HepG2 (cell line): ENCODE measurements at regions not wholly inside any gene's neighbourhood (a gene's known extent, or its start where the extent isn't known, plus 50 kb on each side); places are given as distances from the start of the nearest gene placed in this dataset.

Source experiments
- ATAC-seq: fragments of 200-7000 bp; cut with Tn5 transposase; 3 replicates; pipeline ENCODE4 v1.9.1; 2020; ENCODE audit warnings: mild to moderate bottlenecking, moderate library complexity
- BruUV-seq: library from RNA; stranded (reverse); fragments of 400-500 nt; replicated peaks from 2 replicates; lab custom pipeline; 2021; lab: Mats Ljungman, UMichigan
- CTCF ChIA-PET: fragments of 300-600 bp; formaldehyde crosslinking; extraction: SDS; loops from one replicate; lab custom pipeline; 2021; ENCODE audit warnings: low total read pairs, inconsistent platforms, low intra/inter-chr PET ratio; lab: Yijun Ruan, JAX
- POLR2A ChIA-PET: fragments of 350-600 bp; sonication (Branson Sonifier 250); formaldehyde crosslinking; loops from one replicate; lab custom pipeline; 2020; ENCODE audit warnings: antibody characterized with exemption, inconsistent platforms; lab: Yijun Ruan, JAX
- DNase-seq: peaks from one replicate; pipeline ENCODE4 v3.0.0-alpha.2; 2015; ENCODE audit warnings: low spot score
- FAIRE-seq: peaks from 3 replicates; lab custom pipeline; 2011; peaks lifted over from hg19 to GRCh38; lab: Jason Lieb, UNC
- H2AFZ ChIP-seq: one replicate; pipeline ENCODE4 v1.6.1; 2011; ENCODE audit warnings: low read length, inconsistent platforms
- H3K27ac ChIP-seq: fragments of 300-600 bp; 3 replicates; pipeline ENCODE4 v1.8.0; 2011; ENCODE audit warnings: mixed run types, mild to moderate bottlenecking, mixed read lengths, low read length, inconsistent platforms; ENCODE audit not compliant: insufficient read depth; ENCODE audit errors: extremely low read length
- H3K27me3 ChIP-seq, 2 experiments: fragments of 200-600 bp in 1 of 2; 2 replicates in 1 of 2; 3 replicates in 1 of 2; pipeline versions ENCODE4 v1.6.0 to v1.8.0; 2011; ENCODE audit warnings: low read length in 2 of 2, mild to moderate bottlenecking in 2 of 2, moderate library complexity in 2 of 2, inconsistent platforms in 1 of 2; ENCODE audit not compliant: insufficient read depth in 2 of 2, control insufficient read depth in 1 of 2
- H3K36me3 ChIP-seq, 2 experiments: fragments of 200-600 bp in 1 of 2; replicated peaks in 1 of 2; 2 replicates in 1 of 2; 3 replicates in 1 of 2; pipeline versions ENCODE4 v1.5.1 to v1.8.0; 2011; ENCODE audit warnings: low read length in 2 of 2, inconsistent platforms in 1 of 2; ENCODE audit not compliant: insufficient read depth in 2 of 2, control insufficient read depth in 1 of 2
- H3K4me1 ChIP-seq: 2 replicates; pipeline ENCODE4 v1.5.1; 2012; ENCODE audit warnings: low read length, inconsistent platforms; ENCODE audit not compliant: insufficient read depth
- H3K4me2 ChIP-seq: 2 replicates; pipeline ENCODE4 v1.6.0; 2011; ENCODE audit warnings: low read depth, low read length, inconsistent platforms
- H3K4me3 ChIP-seq, 3 experiments: fragments of 200-600 bp in 1 of 3; sonication (generic), shearing (Covaris generic) in 1 of 3; replicated peaks in 1 of 3; 2 replicates each; pipeline ENCODE4 v1.5.1; 2011 to 2016; ENCODE audit warnings: low read length in 3 of 3, inconsistent platforms in 2 of 3, low read depth in 2 of 3, mild to moderate bottlenecking in 2 of 3, control low read depth in 1 of 3, mixed read lengths in 1 of 3; ENCODE audit not compliant: insufficient read depth in 1 of 3
- H3K79me2 ChIP-seq: one replicate; pipeline ENCODE4 v1.6.1; 2011; ENCODE audit warnings: low read length, inconsistent platforms; ENCODE audit not compliant: insufficient read depth
- H3K9ac ChIP-seq: 2 replicates; pipeline ENCODE4 v1.6.0; 2011; ENCODE audit warnings: mild to moderate bottlenecking, low read depth, low read length, inconsistent platforms; ENCODE audit not compliant: insufficient read depth
- H3K9me3 ChIP-seq: 2 replicates; pipeline ENCODE4 v1.5.1; 2012; ENCODE audit warnings: mild to moderate bottlenecking, low read length
- H4K20me1 ChIP-seq: 2 replicates; pipeline ENCODE4 v1.6.0; 2011; ENCODE audit warnings: inconsistent platforms, mild to moderate bottlenecking, low read length, moderate library complexity; ENCODE audit not compliant: insufficient read depth
- GABPA ChIP-seq, 2 experiments: IDR thresholded peaks; 2 replicates each; pipeline ENCODE4 v1.6.1; 2011 to 2016; ENCODE audit warnings: low read depth in 2 of 2, low read length in 1 of 2, missing biosample characterization in 1 of 2, missing genetic modification characterization in 1 of 2
- POLR2AphosphoS5 ChIP-seq: IDR thresholded peaks from 2 replicates; pipeline ENCODE4 v1.6.1; 2012; ENCODE audit warnings: low read depth, low read length
- SAFB2 ChIP-seq: sonication (generic); formaldehyde crosslinking; IDR thresholded peaks from 2 replicates; pipeline ENCODE4 v1.5.1; 2020; ENCODE audit warnings: missing genetic modification reagents, low read depth, mild to moderate bottlenecking, borderline replicate concordance
- SIX4 ChIP-seq: sonication (generic); formaldehyde crosslinking; IDR thresholded peaks from 2 replicates; pipeline ENCODE4 v1.4.0; 2020; ENCODE audit warnings: missing genetic modification reagents
- TSC22D2 ChIP-seq: sonication (generic); formaldehyde crosslinking; IDR thresholded peaks from 2 replicates; pipeline ENCODE4 v1.5.1; 2020; ENCODE audit warnings: missing genetic modification reagents, mild to moderate bottlenecking, borderline replicate concordance
- ZNF570 ChIP-seq: sonication (generic); formaldehyde crosslinking; IDR thresholded peaks from 2 replicates; pipeline ENCODE4 v1.4.0; 2020; ENCODE audit warnings: mild to moderate bottlenecking, missing genetic modification reagents, borderline replicate concordance
- ZNF772 ChIP-seq: sonication (generic); formaldehyde crosslinking; IDR thresholded peaks from 2 replicates; pipeline ENCODE4 v1.5.0; 2020; ENCODE audit warnings: mild to moderate bottlenecking, missing genetic modification reagents
- WGBS: methylation state at CpG from one replicate; pipeline ENCODE4 v1.1.6; 2017; ENCODE audit warnings: low lambda C conversion rate; 5-methylcytosine and 5-hydroxymethylcytosine counted together
- in situ Hi-C: cut with HindIII; loops from 2 replicates; pipeline ENCODE4 v1.10.0; 2017; ENCODE audit warnings: low pct_unique_long_range_greater_than_20kb; ENCODE audit not compliant: extremely low pct_ligation_motif_present
- intact Hi-C: fragments of 100-400 bp; cut with micrococcal nuclease; formaldehyde crosslinking; loops from one replicate; pipeline ENCODE4 v1.10.0; 2022; ENCODE audit not compliant: unreplicated experiment
- TF ChIP-seq, protein P1 (sequence below): sonication (generic); formaldehyde crosslinking; IDR thresholded peaks from 2 replicates; pipeline ENCODE4 v1.5.1; 2020; ENCODE audit warnings: missing genetic modification reagents, mild to moderate bottlenecking, borderline replicate concordance
- TF ChIP-seq, protein P2 (sequence below), 2 experiments: fragments of 450-650 bp in 1 of 2; sonication (generic) in 1 of 2; formaldehyde crosslinking in 1 of 2; IDR thresholded peaks; 2 replicates each; pipeline versions ENCODE4 v1.6.1 to v1.8.0; 2016 to 2022; ENCODE audit warnings: antibody characterized with exemption in 1 of 2, mild to moderate bottlenecking in 1 of 2, missing genetic modification reagents in 1 of 2
- TF ChIP-seq, protein P3 (sequence below): sonication (generic); formaldehyde crosslinking; conservative IDR thresholded peaks from 2 replicates; pipeline ENCODE4 v1.4.0; 2020; ENCODE audit warnings: missing genetic modification reagents

DNA sequence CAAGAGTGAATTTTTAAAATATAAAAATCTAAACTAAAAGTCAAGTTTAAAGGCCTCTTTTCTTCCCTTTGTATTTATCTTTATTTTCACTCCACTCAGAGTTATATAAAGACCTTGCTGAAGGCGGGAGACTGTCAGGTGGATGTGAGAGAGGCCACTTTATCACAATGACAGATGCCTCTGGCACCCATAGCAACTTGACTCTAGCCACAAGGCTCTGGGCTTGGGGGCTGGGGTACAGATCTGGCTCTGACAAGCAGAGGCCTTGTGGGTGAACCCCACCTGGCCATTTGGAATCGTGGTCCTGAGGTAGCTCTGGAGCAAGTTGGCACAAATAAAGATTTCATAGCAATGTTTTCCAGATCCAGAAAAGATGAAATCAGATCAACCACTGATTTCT, 417.2 kb downstream of the RFPL4B start:
- ATAC-seq (no peak), FAIRE-seq (no peak), DNase-seq (no peak)
- Histone ChIP-seq H3K36me3 (no peaks in the 10 kb centered on the region), H4K20me1 (no peaks in the 10 kb centered on the region), H3K9ac (no peak overlapping the region), H3K4me2 (no peak overlapping the region), H3K27ac (no peak overlapping the region), H3K4me3 (no peak overlapping the region), H3K4me1 (no peaks in the 10 kb centered on the region), H3K79me2 (no peaks in the 10 kb centered on the region), H3K9me3 (peaks cover 7% of the 10 kb centered on the region; the same call in 1 of the 2 replicates), H2AFZ (no peak overlapping the region), H3K27me3 (no peaks in the 10 kb centered on the region)
- no TSS peak for BruUV-seq
- ChIA-PET CTCF (no interaction called here), POLR2A (no interaction called here)
- intact Hi-C loops (no loop called here), in situ Hi-C loops (no loop called here)
- 4% methylated on average over 2 of the region's 2 CpGs for WGBS
- TF ChIP-seq, protein P1, sequence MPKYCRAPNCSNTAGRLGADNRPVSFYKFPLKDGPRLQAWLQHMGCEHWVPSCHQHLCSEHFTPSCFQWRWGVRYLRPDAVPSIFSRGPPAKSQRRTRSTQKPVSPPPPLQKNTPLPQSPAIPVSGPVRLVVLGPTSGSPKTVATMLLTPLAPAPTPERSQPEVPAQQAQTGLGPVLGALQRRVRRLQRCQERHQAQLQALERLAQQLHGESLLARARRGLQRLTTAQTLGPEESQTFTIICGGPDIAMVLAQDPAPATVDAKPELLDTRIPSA (CRISPR knock-in tag) = no peak
- TF ChIP-seq ZNF570 (no peak), SAFB2 (CRISPR knock-in tag) (no peak), POLR2AphosphoS5 (no peak), SIX4 (CRISPR knock-in tag) (no peak), GABPA (IDR thresholded peaks at IDR 0.05; ENCODE audit: low read depth, low read length) (no peak), GABPA (CRISPR knock-in tag; IDR thresholded peaks at IDR 0.05; ENCODE audit: low read depth) (no peak), TSC22D2 (CRISPR knock-in tag) (no peak), ZNF772 (CRISPR knock-in tag) (no peak)
- TF ChIP-seq, protein P2, sequence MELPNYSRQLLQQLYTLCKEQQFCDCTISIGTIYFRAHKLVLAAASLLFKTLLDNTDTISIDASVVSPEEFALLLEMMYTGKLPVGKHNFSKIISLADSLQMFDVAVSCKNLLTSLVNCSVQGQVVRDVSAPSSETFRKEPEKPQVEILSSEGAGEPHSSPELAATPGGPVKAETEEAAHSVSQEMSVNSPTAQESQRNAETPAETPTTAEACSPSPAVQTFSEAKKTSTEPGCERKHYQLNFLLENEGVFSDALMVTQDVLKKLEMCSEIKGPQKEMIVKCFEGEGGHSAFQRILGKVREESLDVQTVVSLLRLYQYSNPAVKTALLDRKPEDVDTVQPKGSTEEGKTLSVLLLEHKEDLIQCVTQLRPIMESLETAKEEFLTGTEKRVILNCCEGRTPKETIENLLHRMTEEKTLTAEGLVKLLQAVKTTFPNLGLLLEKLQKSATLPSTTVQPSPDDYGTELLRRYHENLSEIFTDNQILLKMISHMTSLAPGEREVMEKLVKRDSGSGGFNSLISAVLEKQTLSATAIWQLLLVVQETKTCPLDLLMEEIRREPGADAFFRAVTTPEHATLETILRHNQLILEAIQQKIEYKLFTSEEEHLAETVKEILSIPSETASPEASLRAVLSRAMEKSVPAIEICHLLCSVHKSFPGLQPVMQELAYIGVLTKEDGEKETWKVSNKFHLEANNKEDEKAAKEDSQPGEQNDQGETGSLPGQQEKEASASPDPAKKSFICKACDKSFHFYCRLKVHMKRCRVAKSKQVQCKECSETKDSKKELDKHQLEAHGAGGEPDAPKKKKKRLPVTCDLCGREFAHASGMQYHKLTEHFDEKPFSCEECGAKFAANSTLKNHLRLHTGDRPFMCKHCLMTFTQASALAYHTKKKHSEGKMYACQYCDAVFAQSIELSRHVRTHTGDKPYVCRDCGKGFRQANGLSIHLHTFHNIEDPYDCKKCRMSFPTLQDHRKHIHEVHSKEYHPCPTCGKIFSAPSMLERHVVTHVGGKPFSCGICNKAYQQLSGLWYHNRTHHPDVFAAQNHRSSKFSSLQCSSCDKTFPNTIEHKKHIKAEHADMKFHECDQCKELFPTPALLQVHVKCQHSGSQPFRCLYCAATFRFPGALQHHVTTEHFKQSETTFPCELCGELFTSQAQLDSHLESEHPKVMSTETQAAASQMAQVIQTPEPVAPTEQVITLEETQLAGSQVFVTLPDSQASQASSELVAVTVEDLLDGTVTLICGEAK (IDR thresholded peaks at IDR 0.05) = no peak
- TF ChIP-seq, protein P2 (CRISPR knock-in tag; IDR thresholded peaks at IDR 0.05) = no peak
- TF ChIP-seq, protein P3, sequence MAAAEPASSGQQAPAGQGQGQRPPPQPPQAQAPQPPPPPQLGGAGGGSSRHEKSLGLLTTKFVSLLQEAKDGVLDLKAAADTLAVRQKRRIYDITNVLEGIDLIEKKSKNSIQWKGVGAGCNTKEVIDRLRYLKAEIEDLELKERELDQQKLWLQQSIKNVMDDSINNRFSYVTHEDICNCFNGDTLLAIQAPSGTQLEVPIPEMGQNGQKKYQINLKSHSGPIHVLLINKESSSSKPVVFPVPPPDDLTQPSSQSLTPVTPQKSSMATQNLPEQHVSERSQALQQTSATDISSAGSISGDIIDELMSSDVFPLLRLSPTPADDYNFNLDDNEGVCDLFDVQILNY = no peak
